DND-41 (cell line): ENCODE measurements at regions not wholly inside any gene's neighbourhood (a gene's known extent, or its start where the extent isn't known, plus 50 kb on each side); places are given as distances from the start of the nearest gene placed in this dataset.

Experiments used
- ATAC-seq: fragments of 200-7000 bp; cut with Tn5 transposase; 3 replicates; pipeline ENCODE4 v1.9.1; 2021; ENCODE audit warnings: low read depth; ENCODE audit not compliant: insufficient read depth
- DNase-seq: peaks from one replicate; pipeline ENCODE4 v3.0.0-alpha.2; 2020
- H2AFZ ChIP-seq: 2 replicates; pipeline ENCODE4 v1.6.0; 2012; ENCODE audit warnings: low read depth, low read length
- H3K27ac ChIP-seq: 2 replicates; pipeline ENCODE4 v1.5.1; 2012; ENCODE audit warnings: low read length, inconsistent platforms
- H3K27me3 ChIP-seq: fragments of 200-600 bp; sonication (generic); 2 replicates; pipeline ENCODE4 v1.6.0; 2012; ENCODE audit warnings: low read length, mild to moderate bottlenecking, inconsistent platforms; ENCODE audit not compliant: insufficient read depth, poor library complexity
- H3K36me3 ChIP-seq: 2 replicates; pipeline ENCODE4 v1.5.1; 2012; ENCODE audit warnings: low read length, inconsistent platforms; ENCODE audit not compliant: insufficient read depth
- H3K4me1 ChIP-seq: 2 replicates; pipeline ENCODE4 v1.5.1; 2012; ENCODE audit warnings: mild to moderate bottlenecking, low read length; ENCODE audit not compliant: insufficient read depth
- H3K4me2 ChIP-seq: 2 replicates; pipeline ENCODE4 v1.6.0; 2012; ENCODE audit warnings: mild to moderate bottlenecking, moderate library complexity, low read length, inconsistent platforms; ENCODE audit not compliant: insufficient read depth
- H3K4me3 ChIP-seq, 2 experiments: fragments of 200-600 bp in 1 of 2; shearing (Covaris generic) in 1 of 2; 2 replicates each; pipeline ENCODE4 v1.5.1; 2012 to 2016; ENCODE audit warnings: inconsistent platforms in 2 of 2, low read length in 2 of 2, mild to moderate bottlenecking in 2 of 2, low read depth in 1 of 2, moderate library complexity in 1 of 2
- H3K79me2 ChIP-seq: 2 replicates; pipeline ENCODE4 v1.6.0; 2012; ENCODE audit warnings: low read length, inconsistent platforms; ENCODE audit not compliant: insufficient read depth
- H3K9ac ChIP-seq: 2 replicates; pipeline ENCODE4 v1.6.0; 2012; ENCODE audit warnings: low read depth, mild to moderate bottlenecking, inconsistent platforms, low read length, moderate library complexity
- H3K9me3 ChIP-seq: 2 replicates; pipeline ENCODE4 v1.5.1; 2012; ENCODE audit warnings: low read length, moderate library complexity, mild to moderate bottlenecking, inconsistent platforms; ENCODE audit not compliant: insufficient read depth, severe bottlenecking
- H4K20me1 ChIP-seq: 2 replicates; pipeline ENCODE4 v1.6.0; 2012; ENCODE audit warnings: low read length; ENCODE audit not compliant: insufficient read depth
- EZH2 ChIP-seq: IDR thresholded peaks from 3 replicates; pipeline ENCODE4 v1.6.1; 2012; ENCODE audit warnings: borderline replicate concordance, low read depth, mild to moderate bottlenecking, moderate library complexity, low read length, inconsistent platforms; ENCODE audit not compliant: severe bottlenecking
- TF ChIP-seq, protein P1 (sequence below): IDR thresholded peaks from 2 replicates; pipeline ENCODE4 v1.5.1; 2012; ENCODE audit warnings: borderline replicate concordance, low read length, moderate library complexity, mild to moderate bottlenecking; ENCODE audit not compliant: poor library complexity, severe bottlenecking; ENCODE audit errors: extremely low read depth

DNA sequence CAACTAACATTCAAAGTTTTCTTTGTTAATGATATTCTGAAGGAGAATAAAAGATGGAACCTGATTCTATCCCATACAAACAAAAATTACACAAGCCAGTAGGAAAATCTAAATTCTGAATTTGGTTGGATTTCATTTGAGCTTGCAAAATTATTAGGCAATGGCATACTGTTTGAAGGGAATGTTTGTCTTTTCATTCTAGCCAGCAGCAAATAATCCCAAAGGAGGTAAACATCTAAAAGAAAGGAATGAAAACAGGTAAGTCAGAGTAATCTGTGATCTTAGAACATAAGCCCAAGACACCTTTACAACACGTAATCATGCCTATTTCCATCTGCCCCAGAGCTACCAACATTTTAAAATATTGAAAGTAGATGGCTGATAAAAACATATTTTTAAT, 482.1 kb upstream of the CITED2 start:
- Histone ChIP-seq H2AFZ (no peak overlapping the region), H3K27ac (no peak overlapping the region)

DNA sequence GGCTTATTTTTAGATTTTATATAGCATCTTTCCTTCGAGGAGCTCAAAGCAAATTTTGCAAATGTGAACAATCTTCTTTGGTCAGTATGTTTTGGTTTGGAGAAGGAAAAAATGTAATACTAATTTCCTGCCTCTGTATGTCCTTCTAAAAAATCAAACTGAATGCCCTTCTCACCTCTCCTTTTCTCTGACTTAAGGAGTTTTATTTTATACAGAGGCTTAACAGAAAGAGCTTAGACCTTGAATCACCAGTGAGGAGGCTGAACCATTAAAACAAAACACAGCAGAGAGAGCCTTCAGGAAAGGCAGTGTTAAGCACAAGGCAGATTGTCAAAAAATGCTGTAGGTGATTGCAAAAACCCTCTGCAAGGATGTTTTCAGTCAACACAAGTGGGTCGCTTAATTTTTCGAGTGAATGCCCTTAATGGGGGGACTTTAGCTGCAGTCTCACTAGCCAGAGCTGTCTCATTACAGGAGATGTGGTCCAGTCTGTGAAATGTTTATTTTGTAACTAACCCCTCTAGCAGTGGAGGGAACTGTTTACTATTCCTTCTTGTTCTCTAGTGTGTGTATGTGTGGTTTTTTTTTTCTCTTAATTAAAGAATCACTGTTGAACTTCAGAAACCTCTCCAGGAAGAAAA, 481.3 kb upstream of the CITED2 start:
- DNase-seq = no peak

More for the DNA sequence above, 482.1 kb upstream of the CITED2 start:
- no peaks in the 10 kb centered on the region for H3K27me3 ChIP-seq
- no peaks in the 10 kb centered on the region for H3K79me2 ChIP-seq
- no peak for ATAC-seq
- no peaks in the 10 kb centered on the region for H3K36me3 ChIP-seq
- no peaks in the 10 kb centered on the region for H3K4me1 ChIP-seq
- no peak overlapping the region for H3K4me2 ChIP-seq
- H3K9ac ChIP-seq = no peak overlapping the region
- TF ChIP-seq, protein P1, sequence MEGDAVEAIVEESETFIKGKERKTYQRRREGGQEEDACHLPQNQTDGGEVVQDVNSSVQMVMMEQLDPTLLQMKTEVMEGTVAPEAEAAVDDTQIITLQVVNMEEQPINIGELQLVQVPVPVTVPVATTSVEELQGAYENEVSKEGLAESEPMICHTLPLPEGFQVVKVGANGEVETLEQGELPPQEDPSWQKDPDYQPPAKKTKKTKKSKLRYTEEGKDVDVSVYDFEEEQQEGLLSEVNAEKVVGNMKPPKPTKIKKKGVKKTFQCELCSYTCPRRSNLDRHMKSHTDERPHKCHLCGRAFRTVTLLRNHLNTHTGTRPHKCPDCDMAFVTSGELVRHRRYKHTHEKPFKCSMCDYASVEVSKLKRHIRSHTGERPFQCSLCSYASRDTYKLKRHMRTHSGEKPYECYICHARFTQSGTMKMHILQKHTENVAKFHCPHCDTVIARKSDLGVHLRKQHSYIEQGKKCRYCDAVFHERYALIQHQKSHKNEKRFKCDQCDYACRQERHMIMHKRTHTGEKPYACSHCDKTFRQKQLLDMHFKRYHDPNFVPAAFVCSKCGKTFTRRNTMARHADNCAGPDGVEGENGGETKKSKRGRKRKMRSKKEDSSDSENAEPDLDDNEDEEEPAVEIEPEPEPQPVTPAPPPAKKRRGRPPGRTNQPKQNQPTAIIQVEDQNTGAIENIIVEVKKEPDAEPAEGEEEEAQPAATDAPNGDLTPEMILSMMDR = no peak
- TF ChIP-seq EZH2 = no peak
- no peak overlapping the region for H3K4me3 ChIP-seq
- no peak for DNase-seq
- H3K9me3 ChIP-seq = no peaks in the 10 kb centered on the region
- no peaks in the 10 kb centered on the region for H4K20me1 ChIP-seq

DNA sequence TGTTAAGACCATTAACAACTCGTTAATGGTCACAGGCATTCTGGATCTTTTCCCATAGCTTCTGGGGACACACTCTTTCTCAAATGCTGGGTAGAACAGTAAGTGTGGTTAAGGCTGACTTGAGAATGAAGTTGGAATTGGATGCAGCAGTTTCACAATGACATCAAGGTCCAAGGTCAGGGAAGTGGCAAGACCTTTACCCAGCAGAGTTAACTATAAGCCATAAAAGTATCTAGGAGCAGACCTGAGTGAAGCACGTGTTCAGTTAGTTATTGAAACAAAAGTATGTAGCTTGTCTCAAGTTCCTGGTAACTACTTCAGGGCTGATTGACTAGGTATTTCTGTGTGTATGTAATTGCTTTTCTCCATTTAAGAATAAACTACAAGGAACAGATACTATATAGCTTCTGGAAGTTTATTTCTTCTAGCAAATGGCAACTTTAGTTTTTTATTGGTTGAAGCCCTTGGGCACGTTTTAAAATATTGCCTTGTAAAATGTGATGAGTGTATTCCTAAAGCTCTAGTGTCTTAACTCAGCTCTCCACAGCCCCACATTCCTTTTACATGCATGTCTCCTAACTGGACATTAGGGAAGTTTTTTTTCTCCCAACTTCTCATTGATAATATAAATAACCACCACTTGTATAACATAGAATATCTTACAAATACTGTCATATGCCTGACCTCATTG, 479.0 kb upstream of the CITED2 start:
- ATAC-seq = no peak
- Histone ChIP-seq H3K36me3 (no peaks in the 10 kb centered on the region), H3K9me3 (no peaks in the 10 kb centered on the region), H2AFZ (no peak overlapping the region), H3K9ac (no peak overlapping the region), H4K20me1 (no peaks in the 10 kb centered on the region), H3K4me2 (no peak overlapping the region), H3K4me3 (no peak overlapping the region), H3K27ac (no peak overlapping the region), H3K4me1 (no peaks in the 10 kb centered on the region), H3K27me3 (no peaks in the 10 kb centered on the region), H3K79me2 (no peaks in the 10 kb centered on the region)
- TF ChIP-seq, protein P1 = no peak
- no peak for TF ChIP-seq EZH2
- DNase-seq = no peak

More for the DNA sequence above, 481.3 kb upstream of the CITED2 start:
- Histone ChIP-seq H4K20me1 (no peaks in the 10 kb centered on the region), H3K79me2 (no peaks in the 10 kb centered on the region), H3K4me1 (no peaks in the 10 kb centered on the region), H3K9me3 (no peaks in the 10 kb centered on the region), H3K36me3 (no peaks in the 10 kb centered on the region), H2AFZ (no peak overlapping the region), H3K9ac (no peak overlapping the region), H3K27ac (no peak overlapping the region), H3K27me3 (no peaks in the 10 kb centered on the region), H3K4me3 (no peak overlapping the region), H3K4me2 (no peak overlapping the region)
- no peak for TF ChIP-seq EZH2
- TF ChIP-seq, protein P1 = no peak
- ATAC-seq = no peak
